ENCODE measurements at regions not wholly inside any gene's neighbourhood (a gene's known extent, or its start where the extent isn't known, plus 50 kb on each side); places are given as distances from the start of the nearest gene placed in this dataset.

- Histone ChIP-seq H3K9ac (ENCODE audit: low read depth in 1 of 2, low read length in 2 of 2) (no peak overlapping the region), H3K36me3 (ENCODE audit: control insufficient read depth in 2 of 2, insufficient read depth in 2 of 2, low read length in 2 of 2) (no peaks in the 10 kb centered on the region), H3K27me3 (ENCODE audit: control insufficient read depth in 2 of 2, insufficient read depth in 2 of 2, low read length in 2 of 2) (no peaks in the 10 kb centered on the region), H3K4me3 (ENCODE audit: low read length in 2 of 2) (no peak overlapping the region), H3K9me3 (ENCODE audit: control insufficient read depth in 2 of 2, low read length in 2 of 2) (no peaks in the 10 kb centered on the region), H3K27ac (ENCODE audit: low read depth in 2 of 2, low read length in 2 of 2) (no peak overlapping the region), H3K4me1 (ENCODE audit: control insufficient read depth in 2 of 2, insufficient read depth in 2 of 2, low read length in 2 of 2) (no peaks in the 10 kb centered on the region)
These were observed 371.1 kb upstream of the ZNF507 start for GRCh38 chr19:31974290-31974689.

GRCh38 chr19:31974941-31975340 is 370.5 kb upstream of the ZNF507 start:
- Histone ChIP-seq H3K4me3 (ENCODE audit: low read length in 2 of 2) (no peak overlapping the region), H3K36me3 (ENCODE audit: control insufficient read depth in 2 of 2, insufficient read depth in 2 of 2, low read length in 2 of 2) (no peaks in the 10 kb centered on the region), H3K27me3 (ENCODE audit: control insufficient read depth in 2 of 2, insufficient read depth in 2 of 2, low read length in 2 of 2) (no peaks in the 10 kb centered on the region), H3K4me1 (ENCODE audit: control insufficient read depth in 2 of 2, insufficient read depth in 2 of 2, low read length in 2 of 2) (no peaks in the 10 kb centered on the region), H3K9ac (ENCODE audit: low read depth in 1 of 2, low read length in 2 of 2) (no peak overlapping the region), H3K9me3 (ENCODE audit: control insufficient read depth in 2 of 2, low read length in 2 of 2) (no peaks in the 10 kb centered on the region), H3K27ac (ENCODE audit: low read depth in 2 of 2, low read length in 2 of 2) (no peak overlapping the region)

GRCh38 chr19:31975461-31975860 is 369.9 kb upstream of the ZNF507 start:
- Histone ChIP-seq H3K36me3 (ENCODE audit: control insufficient read depth in 2 of 2, insufficient read depth in 2 of 2, low read length in 2 of 2) (no peaks in the 10 kb centered on the region), H3K9me3 (ENCODE audit: control insufficient read depth in 2 of 2, low read length in 2 of 2) (no peaks in the 10 kb centered on the region), H3K4me3 (ENCODE audit: low read length in 2 of 2) (no peak overlapping the region), H3K9ac (ENCODE audit: low read depth in 1 of 2, low read length in 2 of 2) (no peak overlapping the region), H3K4me1 (ENCODE audit: control insufficient read depth in 2 of 2, insufficient read depth in 2 of 2, low read length in 2 of 2) (no peaks in the 10 kb centered on the region), H3K27ac (ENCODE audit: low read depth in 2 of 2, low read length in 2 of 2) (no peak overlapping the region), H3K27me3 (ENCODE audit: control insufficient read depth in 2 of 2, insufficient read depth in 2 of 2, low read length in 2 of 2) (no peaks in the 10 kb centered on the region)

- Histone ChIP-seq H3K36me3 (ENCODE audit: control insufficient read depth in 2 of 2, insufficient read depth in 2 of 2, low read length in 2 of 2) (no peaks in the 10 kb centered on the region), H3K27ac (ENCODE audit: low read depth in 2 of 2, low read length in 2 of 2) (no peak overlapping the region), H3K4me3 (ENCODE audit: low read length in 2 of 2) (no peak overlapping the region), H3K27me3 (ENCODE audit: control insufficient read depth in 2 of 2, insufficient read depth in 2 of 2, low read length in 2 of 2) (no peaks in the 10 kb centered on the region), H3K9me3 (ENCODE audit: control insufficient read depth in 2 of 2, low read length in 2 of 2) (no peaks in the 10 kb centered on the region), H3K4me1 (ENCODE audit: control insufficient read depth in 2 of 2, insufficient read depth in 2 of 2, low read length in 2 of 2) (no peaks in the 10 kb centered on the region), H3K9ac (ENCODE audit: low read depth in 1 of 2, low read length in 2 of 2) (no peak overlapping the region)
These were observed 368.5 kb upstream of the ZNF507 start for GRCh38 chr19:31976775-31977536.

GRCh38 chr19:31979362-31979761 is 366.0 kb upstream of the ZNF507 start:
- H3K27me3 ChIP-seq (ENCODE audit: control insufficient read depth in 2 of 2, insufficient read depth in 2 of 2, low read length in 2 of 2), result no peaks in the 10 kb centered on the region
- no peak overlapping the region for H3K9ac ChIP-seq (ENCODE audit: low read depth in 1 of 2, low read length in 2 of 2)
- H3K27ac ChIP-seq (ENCODE audit: low read depth in 2 of 2, low read length in 2 of 2), result no peak overlapping the region
- H3K4me1 ChIP-seq (ENCODE audit: control insufficient read depth in 2 of 2, insufficient read depth in 2 of 2, low read length in 2 of 2), result no peaks in the 10 kb centered on the region
- no peaks in the 10 kb centered on the region for H3K9me3 ChIP-seq (ENCODE audit: control insufficient read depth in 2 of 2, low read length in 2 of 2)
- no peaks in the 10 kb centered on the region for H3K36me3 ChIP-seq (ENCODE audit: control insufficient read depth in 2 of 2, insufficient read depth in 2 of 2, low read length in 2 of 2)
- no peak overlapping the region for H3K4me3 ChIP-seq (ENCODE audit: low read length in 2 of 2)

- no peaks in the 10 kb centered on the region for H3K9me3 ChIP-seq (ENCODE audit: control insufficient read depth in 2 of 2, low read length in 2 of 2)
- no peaks in the 10 kb centered on the region for H3K27me3 ChIP-seq (ENCODE audit: control insufficient read depth in 2 of 2, insufficient read depth in 2 of 2, low read length in 2 of 2)
- H3K4me3 ChIP-seq (ENCODE audit: low read length in 2 of 2), result no peak overlapping the region
- H3K27ac ChIP-seq (ENCODE audit: low read depth in 2 of 2, low read length in 2 of 2), result no peak overlapping the region
- no peak overlapping the region for H3K9ac ChIP-seq (ENCODE audit: low read depth in 1 of 2, low read length in 2 of 2)
- no peaks in the 10 kb centered on the region for H3K4me1 ChIP-seq (ENCODE audit: control insufficient read depth in 2 of 2, insufficient read depth in 2 of 2, low read length in 2 of 2)
- no peaks in the 10 kb centered on the region for H3K36me3 ChIP-seq (ENCODE audit: control insufficient read depth in 2 of 2, insufficient read depth in 2 of 2, low read length in 2 of 2)
These were observed 365.3 kb upstream of the ZNF507 start for GRCh38 chr19:31979949-31980670.

- peaks cover 2 to 4% of the 10 kb centered on the region in 2 donors for H3K9me3 ChIP-seq (ENCODE audit: control insufficient read depth in 2 of 2, low read length in 2 of 2)
- no peak overlapping the region for H3K27ac ChIP-seq (ENCODE audit: low read depth in 2 of 2, low read length in 2 of 2)
- H3K4me1 ChIP-seq (ENCODE audit: control insufficient read depth in 2 of 2, insufficient read depth in 2 of 2, low read length in 2 of 2), result no peaks in the 10 kb centered on the region
- no peaks in the 10 kb centered on the region for H3K36me3 ChIP-seq (ENCODE audit: control insufficient read depth in 2 of 2, insufficient read depth in 2 of 2, low read length in 2 of 2)
- no peaks in the 10 kb centered on the region for H3K27me3 ChIP-seq (ENCODE audit: control insufficient read depth in 2 of 2, insufficient read depth in 2 of 2, low read length in 2 of 2)
- no peak overlapping the region for H3K4me3 ChIP-seq (ENCODE audit: low read length in 2 of 2)
- H3K9ac ChIP-seq (ENCODE audit: low read depth in 1 of 2, low read length in 2 of 2), result no peak overlapping the region
These were observed 364.6 kb upstream of the ZNF507 start for GRCh38 chr19:31980796-31981195.

GRCh38 chr19:31981545-31981944 is 363.9 kb upstream of the ZNF507 start:
- H3K27me3 ChIP-seq (ENCODE audit: control insufficient read depth in 2 of 2, insufficient read depth in 2 of 2, low read length in 2 of 2), result no peaks in the 10 kb centered on the region
- no peak overlapping the region for H3K4me3 ChIP-seq (ENCODE audit: low read length in 2 of 2)
- H3K4me1 ChIP-seq (ENCODE audit: control insufficient read depth in 2 of 2, insufficient read depth in 2 of 2, low read length in 2 of 2), result no peaks in the 10 kb centered on the region
- no peaks in the 10 kb centered on the region for H3K36me3 ChIP-seq (ENCODE audit: control insufficient read depth in 2 of 2, insufficient read depth in 2 of 2, low read length in 2 of 2)
- no peak overlapping the region for H3K9ac ChIP-seq (ENCODE audit: low read depth in 1 of 2, low read length in 2 of 2)
- no peak overlapping the region for H3K27ac ChIP-seq (ENCODE audit: low read depth in 2 of 2, low read length in 2 of 2)
- peaks cover 2 to 4% of the 10 kb centered on the region in 2 donors for H3K9me3 ChIP-seq (ENCODE audit: control insufficient read depth in 2 of 2, low read length in 2 of 2)

- no peak overlapping the region for H3K27ac ChIP-seq (ENCODE audit: low read depth in 2 of 2, low read length in 2 of 2)
- peaks cover 2 to 4% of the 10 kb centered on the region in 2 donors for H3K9me3 ChIP-seq (ENCODE audit: control insufficient read depth in 2 of 2, low read length in 2 of 2)
- no peaks in the 10 kb centered on the region for H3K27me3 ChIP-seq (ENCODE audit: control insufficient read depth in 2 of 2, insufficient read depth in 2 of 2, low read length in 2 of 2)
- no peak overlapping the region for H3K9ac ChIP-seq (ENCODE audit: low read depth in 1 of 2, low read length in 2 of 2)
- H3K4me1 ChIP-seq (ENCODE audit: control insufficient read depth in 2 of 2, insufficient read depth in 2 of 2, low read length in 2 of 2), result no peaks in the 10 kb centered on the region
- H3K4me3 ChIP-seq (ENCODE audit: low read length in 2 of 2), result no peak overlapping the region
- H3K36me3 ChIP-seq (ENCODE audit: control insufficient read depth in 2 of 2, insufficient read depth in 2 of 2, low read length in 2 of 2), result no peaks in the 10 kb centered on the region
These were observed 361.8 kb upstream of the ZNF507 start for GRCh38 chr19:31983647-31984046.

- H3K36me3 ChIP-seq (ENCODE audit: control insufficient read depth in 2 of 2, insufficient read depth in 2 of 2, low read length in 2 of 2), result no peaks in the 10 kb centered on the region
- no peaks in the 10 kb centered on the region for H3K4me1 ChIP-seq (ENCODE audit: control insufficient read depth in 2 of 2, insufficient read depth in 2 of 2, low read length in 2 of 2)
- no peak overlapping the region for H3K4me3 ChIP-seq (ENCODE audit: low read length in 2 of 2)
- no peak overlapping the region for H3K9ac ChIP-seq (ENCODE audit: low read depth in 1 of 2, low read length in 2 of 2)
- H3K9me3 ChIP-seq (ENCODE audit: control insufficient read depth in 2 of 2, low read length in 2 of 2), result peaks cover 2 to 4% of the 10 kb centered on the region in 2 donors
- no peak overlapping the region for H3K27ac ChIP-seq (ENCODE audit: low read depth in 2 of 2, low read length in 2 of 2)
- H3K27me3 ChIP-seq (ENCODE audit: control insufficient read depth in 2 of 2, insufficient read depth in 2 of 2, low read length in 2 of 2), result no peaks in the 10 kb centered on the region
These were observed 360.3 kb upstream of the ZNF507 start for GRCh38 chr19:31985001-31985605.
